Amniotic epithelial cell (primary cell): ENCODE measurements at regions not wholly inside any gene's neighbourhood (a gene's known extent, or its start where the extent isn't known, plus 50 kb on each side); places are given as distances from the start of the nearest gene placed in this dataset.
A peak's percentile ranks its signal among the peaks of the same experiment; 100 is the strongest.

Experiments used
- DNase-seq: peaks from one replicate; pipeline ENCODE4 v3.0.0-alpha.2; 2010; ENCODE audit warnings: low read depth

- DNase-seq, result no peak
These were observed 447.4 kb downstream of the CMPK2 start for GRCh38 chr2:6418291-6418690.

GRCh38 chr2:6421138-6421730, 444.5 kb downstream of the CMPK2 start:
- no peak for DNase-seq

DNA sequence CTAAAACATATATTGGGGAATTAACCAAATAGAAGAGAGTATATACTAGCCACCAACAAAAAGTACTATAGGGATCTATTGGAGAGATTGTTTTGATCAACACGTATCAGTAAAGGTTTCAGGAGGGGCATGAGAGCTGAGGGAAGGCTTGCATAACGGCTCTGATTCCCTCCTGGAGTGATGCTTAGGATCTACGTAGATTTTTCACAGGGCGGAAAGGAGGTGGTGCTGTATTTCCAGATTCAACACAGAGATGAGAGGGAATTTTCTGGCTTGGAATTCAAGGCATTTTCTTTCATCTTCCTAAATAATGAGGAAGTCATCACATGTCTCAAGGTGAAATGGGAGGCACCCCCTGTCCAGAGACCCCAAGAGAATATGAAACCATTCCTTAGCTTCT, 443.8 kb downstream of the CMPK2 start:
- DNase-seq, result no peak

- DNase-seq, result peak; percentile 52
These were observed 442.6 kb downstream of the CMPK2 start for GRCh38 chr2:6423157-6423556.

DNA sequence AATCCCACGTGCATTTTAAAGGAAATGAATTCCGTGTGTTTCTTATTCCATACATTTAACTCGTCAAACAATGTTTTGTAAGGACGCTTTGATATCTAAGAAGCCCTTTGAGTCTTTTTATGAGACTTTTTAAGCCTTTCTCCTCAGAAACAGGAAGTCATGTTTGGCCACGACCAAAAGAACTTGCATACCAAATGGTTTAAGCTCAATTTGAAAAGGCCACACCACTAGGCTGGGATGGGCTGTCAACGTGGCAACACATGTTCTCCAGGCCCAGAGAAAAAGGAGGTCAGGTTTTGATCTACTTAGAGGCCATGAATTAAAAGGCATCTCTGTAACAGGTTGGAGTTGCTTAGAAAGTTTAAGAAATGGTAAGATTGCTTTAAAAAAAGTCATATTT, 441.8 kb downstream of the CMPK2 start:
- no peak for DNase-seq

DNA sequence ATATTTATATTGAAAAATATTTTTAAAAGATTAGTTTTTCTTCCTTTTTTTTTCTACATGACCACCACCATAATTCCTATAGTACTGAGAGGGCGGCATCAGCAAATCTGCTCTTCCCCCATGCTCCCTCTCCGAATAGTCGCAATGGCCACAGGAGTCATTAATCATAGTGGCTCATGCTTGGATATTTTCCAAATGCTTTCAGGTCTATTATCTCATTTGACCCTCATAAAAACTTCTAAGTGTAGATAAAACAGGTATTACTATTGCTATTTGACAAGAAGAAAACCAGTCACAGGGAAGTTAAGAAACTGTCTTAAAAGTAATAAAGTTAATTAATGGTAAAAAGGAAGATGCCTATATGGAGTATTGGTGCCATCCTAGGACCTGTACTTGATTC, 440.7 kb downstream of the CMPK2 start:
- DNase-seq, result no peak

DNA sequence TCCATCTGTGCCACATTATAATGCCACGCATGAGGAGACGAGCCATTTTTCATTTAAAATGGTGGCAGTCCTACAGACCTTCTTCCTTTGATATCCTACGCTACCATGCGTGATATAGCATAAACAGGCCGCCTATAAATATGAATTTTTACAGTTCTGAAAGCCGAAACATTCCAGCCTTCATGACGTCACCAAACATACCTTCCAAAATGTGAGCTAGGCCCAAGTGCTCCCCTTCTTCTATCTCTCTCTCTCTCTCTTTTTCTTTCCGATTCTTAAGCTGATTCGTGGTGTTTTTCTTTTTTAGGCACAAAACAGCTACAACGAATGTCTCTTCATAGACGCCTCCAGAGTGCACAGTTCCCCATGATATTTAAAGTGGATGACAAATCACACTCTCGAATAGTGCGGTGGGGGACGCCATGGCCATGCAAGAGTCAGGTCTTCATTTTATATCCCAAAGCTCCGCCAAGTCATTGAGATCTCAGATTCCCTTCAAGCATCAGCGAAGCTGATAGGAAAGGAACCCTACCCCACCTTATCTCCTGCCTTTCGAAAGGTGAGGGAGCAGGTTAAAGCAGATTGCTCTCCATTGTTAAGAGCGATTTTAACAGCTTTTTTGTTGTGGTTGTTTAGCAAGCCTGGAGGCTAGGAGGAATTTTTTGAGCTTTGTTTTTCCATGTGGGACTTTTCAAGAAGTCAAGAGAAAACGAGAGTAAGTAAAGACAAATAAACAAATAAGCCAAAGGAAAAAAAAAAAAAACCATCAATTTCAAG, 436.3 kb downstream of the CMPK2 start:
- no peak for DNase-seq

- no peak for DNase-seq
These were observed 431.3 kb downstream of the CMPK2 start for GRCh38 chr2:6434438-6434837.

DNA sequence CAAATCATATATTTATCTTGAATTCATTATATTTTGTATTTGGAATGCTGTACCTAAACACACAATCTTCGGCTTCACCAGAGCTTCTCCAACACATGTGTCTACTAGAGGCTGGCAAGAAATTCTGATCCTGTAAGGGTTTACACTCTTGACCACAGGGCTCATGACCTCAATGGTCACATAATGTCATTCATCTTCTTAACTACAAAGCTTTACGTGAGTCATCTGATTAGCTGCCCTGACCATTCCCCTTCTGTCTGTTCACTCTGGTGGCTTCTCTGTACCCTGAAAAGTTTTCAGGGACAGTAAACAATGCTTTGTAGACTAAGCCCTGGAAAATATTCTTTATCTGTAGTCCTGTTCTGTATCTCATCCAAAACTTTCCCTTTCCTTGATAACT, 423.9 kb downstream of the CMPK2 start:
- DNase-seq, result peak; percentile 32

DNA sequence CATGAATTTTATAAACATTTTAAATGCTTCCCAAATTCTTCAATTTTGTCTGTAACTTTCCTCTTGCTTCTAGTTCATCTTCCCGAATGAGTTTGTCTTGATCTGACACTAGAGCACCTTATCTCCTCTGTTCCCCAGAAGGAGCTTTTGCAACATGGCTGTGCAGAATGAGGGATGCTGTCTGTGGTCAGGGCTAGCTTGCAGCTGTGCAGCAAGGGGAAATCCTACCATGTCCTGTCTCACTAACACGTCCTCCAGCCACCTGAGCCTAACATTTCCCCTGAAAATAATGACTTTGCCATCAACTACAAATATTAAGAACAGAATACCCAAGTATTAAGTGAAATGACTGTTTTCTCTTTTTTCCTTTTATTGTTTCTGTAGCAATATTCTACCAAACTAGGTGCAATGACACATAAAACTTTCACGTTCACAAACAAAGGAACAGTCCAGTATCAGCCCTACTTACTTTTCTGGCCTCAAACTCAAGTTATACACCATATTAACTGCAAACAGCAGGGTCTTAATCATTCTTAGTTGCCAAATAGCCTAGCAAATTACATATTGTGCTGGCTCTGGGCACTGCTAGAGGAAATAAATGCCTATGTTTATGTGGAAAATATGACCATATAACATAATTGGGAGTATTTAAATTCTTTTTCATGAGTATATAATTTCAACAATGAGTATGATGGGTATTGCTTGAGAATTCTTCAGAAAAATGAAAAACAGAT, 423.3 kb downstream of the CMPK2 start:
- DNase-seq, result peak; percentile 45

GRCh38 chr2:6443061-6443823, 422.5 kb downstream of the CMPK2 start:
- no peak for DNase-seq

DNA sequence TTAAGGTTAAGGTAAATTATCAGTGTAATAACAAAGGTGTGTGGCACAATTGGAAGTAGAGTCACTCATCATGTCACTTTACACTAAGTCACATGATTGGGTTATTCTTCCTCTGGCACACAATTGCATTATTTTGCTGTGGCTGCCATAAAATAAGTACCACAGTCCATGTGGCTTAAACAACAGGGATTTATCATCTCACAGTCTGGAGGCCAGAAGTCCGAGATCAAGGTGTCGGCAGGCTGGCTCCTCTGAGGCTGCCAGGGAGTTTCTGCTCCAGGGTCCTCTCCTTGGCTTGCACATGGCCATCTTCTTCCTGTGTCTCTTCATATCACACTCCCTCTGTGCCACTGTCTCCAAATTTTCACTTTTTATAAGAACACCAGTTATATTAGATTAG, 421.2 kb downstream of the CMPK2 start:
- DNase-seq, result no peak

DNA sequence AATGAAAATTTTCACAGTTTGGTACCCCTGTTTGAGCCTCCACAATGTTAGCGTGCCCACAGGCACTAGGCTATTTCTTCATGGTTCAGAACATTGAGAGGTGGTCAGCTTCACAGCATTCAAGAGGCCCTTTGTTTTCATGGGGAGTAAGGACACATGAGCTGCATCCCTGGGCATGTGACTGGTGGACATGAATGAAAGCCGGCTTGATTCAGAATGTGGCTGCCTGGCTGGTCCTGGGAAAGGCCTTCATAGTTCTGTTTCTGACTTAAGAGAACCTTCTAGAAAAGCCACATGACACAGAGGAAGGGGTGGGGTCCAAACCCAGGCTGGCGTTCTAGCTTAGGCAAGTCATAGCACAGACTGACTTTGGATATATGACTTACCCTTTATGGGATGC, 420.6 kb downstream of the CMPK2 start:
- DNase-seq, result no peak

DNA sequence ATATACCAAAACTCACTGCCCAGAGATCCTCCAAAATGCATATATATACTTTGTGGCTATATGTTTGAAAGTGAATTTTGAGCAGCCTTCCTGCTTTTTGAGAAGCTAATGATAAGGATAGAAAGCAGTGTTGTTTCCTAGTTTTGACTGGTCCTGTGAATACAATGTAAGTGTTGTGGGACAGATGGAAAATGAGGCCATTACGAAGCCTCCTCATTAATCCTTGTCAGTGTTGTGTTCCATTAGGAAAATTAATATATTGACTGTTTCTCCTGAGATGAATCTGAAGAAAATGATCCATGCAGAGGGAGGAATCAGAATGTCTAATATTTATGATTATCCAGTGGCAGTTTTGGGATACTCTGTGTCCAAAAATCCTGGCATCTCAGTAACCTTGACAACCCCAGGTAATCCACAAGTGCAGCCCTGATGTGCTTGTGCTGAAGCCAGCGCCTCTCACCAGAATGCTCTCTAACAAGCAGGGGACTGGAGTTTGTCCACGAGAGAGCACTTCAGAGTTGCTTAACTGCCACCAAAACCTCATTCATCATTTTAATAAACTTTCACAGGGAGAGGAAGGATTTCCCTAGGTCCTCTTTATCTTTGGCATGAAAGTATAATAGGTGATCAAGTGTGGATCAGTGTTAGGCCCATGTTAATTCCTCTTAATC, 418.6 kb downstream of the CMPK2 start:
- DNase-seq, result no peak

- no peak for DNase-seq
These were observed 416.8 kb downstream of the CMPK2 start for GRCh38 chr2:6448893-6449292.

DNA sequence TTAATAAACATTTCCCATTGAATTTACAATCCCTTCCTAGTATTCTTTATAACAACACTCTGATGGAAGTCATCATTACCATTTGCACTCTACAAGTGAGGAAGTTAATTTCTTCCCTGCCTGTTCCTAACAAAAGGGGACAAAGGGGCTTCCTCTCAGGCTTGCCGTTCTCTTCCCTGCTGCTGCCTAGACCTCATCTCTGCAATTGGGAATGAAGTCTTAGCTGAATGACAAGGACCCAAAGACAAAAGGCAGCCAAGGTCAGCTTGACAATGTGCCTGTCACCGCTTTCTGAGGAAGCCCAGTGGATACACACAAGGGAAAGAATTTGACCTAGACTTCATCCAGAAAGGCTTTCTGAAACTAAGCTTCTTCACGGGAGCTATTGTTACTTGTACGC, 416.4 kb downstream of the CMPK2 start:
- no peak for DNase-seq

DNA sequence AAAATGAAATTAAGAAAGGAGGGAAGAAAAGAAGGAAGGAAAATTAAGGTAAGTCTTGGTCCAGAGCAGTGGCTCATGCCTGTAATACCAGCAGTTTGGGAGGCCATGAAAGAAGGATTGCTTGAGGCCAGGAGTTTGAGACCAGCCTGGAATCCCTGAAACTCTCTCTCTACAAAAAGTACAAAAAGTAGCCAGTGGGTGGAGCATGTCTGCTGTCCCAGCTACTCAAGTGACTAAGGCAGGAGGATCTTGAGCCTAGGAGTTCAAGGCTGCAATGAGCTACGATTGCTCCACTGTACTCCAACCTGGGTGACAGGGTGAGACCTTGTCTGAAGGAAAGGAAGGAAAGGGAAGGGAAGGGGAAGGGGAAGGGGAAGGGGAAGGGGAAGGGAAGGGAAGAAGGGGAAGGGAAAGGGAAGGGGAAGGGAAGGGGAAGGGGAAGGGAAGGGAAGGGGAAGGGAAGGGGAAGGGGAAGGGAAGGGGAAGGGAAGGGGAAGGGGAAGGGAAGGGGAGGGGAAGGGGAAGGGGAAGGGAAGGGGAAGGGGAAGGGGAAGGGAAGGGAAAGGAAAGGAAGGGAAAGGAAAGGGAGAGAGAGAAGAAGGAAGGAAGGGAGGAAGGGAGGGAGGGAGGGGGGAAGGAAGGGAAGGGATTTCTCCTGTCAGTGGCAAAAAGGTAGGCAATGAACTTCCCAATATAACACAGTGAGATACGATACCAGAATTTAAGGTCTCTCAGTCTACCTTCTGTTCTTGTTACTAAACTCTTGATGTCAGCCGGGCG, 412.8 kb downstream of the CMPK2 start:
- no peak for DNase-seq

GRCh38 chr2:6454286-6454990, 411.3 kb downstream of the CMPK2 start:
- no peak for DNase-seq

DNA sequence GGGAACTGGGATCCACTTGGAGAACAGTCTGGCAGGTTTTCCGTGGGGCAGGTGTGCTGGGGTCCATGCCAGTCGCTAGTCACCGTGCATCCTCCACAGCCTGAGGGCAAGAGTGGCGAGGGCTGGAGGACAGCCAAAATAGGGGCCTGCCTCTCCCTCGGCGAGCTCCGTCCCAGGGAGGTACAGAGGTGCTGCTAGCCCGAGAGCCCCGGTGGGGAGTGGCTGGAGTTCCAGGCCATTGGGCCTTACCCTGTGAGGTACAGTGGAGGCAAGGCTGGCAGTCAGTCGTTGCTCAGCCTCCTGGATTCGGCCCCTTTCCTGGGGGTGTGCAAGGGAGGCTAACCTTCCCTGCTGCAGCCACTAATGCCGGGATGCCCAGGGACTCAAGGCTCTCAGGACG, 406.6 kb downstream of the CMPK2 start:
- DNase-seq, result no peak

GRCh38 chr2:6470518-6470917, 395.2 kb downstream of the CMPK2 start:
- no peak for DNase-seq

DNA sequence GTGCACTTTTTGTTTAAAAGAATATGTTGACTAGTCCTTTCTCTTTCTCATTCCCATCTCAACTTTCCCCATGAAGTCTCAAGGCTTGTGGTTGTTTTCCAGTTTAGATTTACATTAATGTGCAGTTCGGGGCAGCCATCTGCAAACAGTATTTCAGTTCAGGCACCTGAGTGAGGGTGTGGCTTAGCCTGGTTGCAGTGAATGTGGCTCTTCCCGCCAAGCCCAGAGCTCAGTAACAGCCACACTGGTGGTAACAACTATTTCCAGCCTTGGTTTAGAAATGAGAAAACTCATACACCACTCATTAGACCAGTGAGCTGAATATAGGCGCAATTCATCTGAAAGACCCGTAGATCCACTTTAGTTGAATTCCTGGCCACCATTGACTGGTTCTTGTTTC, 394.3 kb downstream of the CMPK2 start:
- DNase-seq, result no peak
